ENCODE measurements at regions not wholly inside any gene's neighbourhood (a gene's known extent, or its start where the extent isn't known, plus 50 kb on each side); places are given as distances from the start of the nearest gene placed in this dataset.

- no peak overlapping the region for H3K27ac ChIP-seq
- TF ChIP-seq CTCF (IDR thresholded peaks at IDR 0.05) = no peak
- no peaks in the 10 kb centered on the region for H3K9me3 ChIP-seq (ENCODE audit: control insufficient read depth, low read length)
- H3K9ac ChIP-seq = no peak overlapping the region
- no peaks in the 10 kb centered on the region for H3K36me3 ChIP-seq (ENCODE audit: control insufficient read depth, insufficient read depth, low read length)
- no peak overlapping the region for H3K4me3 ChIP-seq (ENCODE audit: low read depth, low read length)
- H3K27me3 ChIP-seq (ENCODE audit: control insufficient read depth, insufficient read depth, low read length) = no peaks in the 10 kb centered on the region
- H3K4me1 ChIP-seq = no peaks in the 10 kb centered on the region
- no peaks in the 10 kb centered on the region for H3K79me2 ChIP-seq
- no peak overlapping the region for H2AFZ ChIP-seq
- no peak overlapping the region for H3K4me2 ChIP-seq (ENCODE audit: low read length)
Measured at GRCh38 chr11:109267293-109268095, 154.5 kb upstream of the C11orf87 start.

GRCh38 chr11:109275931-109276330, 146.1 kb upstream of the C11orf87 start:
- Histone ChIP-seq H2AFZ (no peak overlapping the region), H3K9ac (no peak overlapping the region), H3K4me1 (no peaks in the 10 kb centered on the region), H3K9me3 (ENCODE audit: control insufficient read depth, low read length) (no peaks in the 10 kb centered on the region), H3K4me2 (ENCODE audit: low read length) (no peak overlapping the region), H3K27ac (no peak overlapping the region), H3K27me3 (ENCODE audit: control insufficient read depth, insufficient read depth, low read length) (no peaks in the 10 kb centered on the region), H3K36me3 (ENCODE audit: control insufficient read depth, insufficient read depth, low read length) (no peaks in the 10 kb centered on the region), H3K79me2 (no peaks in the 10 kb centered on the region), H3K4me3 (ENCODE audit: low read depth, low read length) (no peak overlapping the region)
- no peak for TF ChIP-seq CTCF (IDR thresholded peaks at IDR 0.05)

GRCh38 chr11:109285465-109285864, 136.5 kb upstream of the C11orf87 start:
- H3K9me3 ChIP-seq (ENCODE audit: control insufficient read depth, low read length) = no peaks in the 10 kb centered on the region
- H2AFZ ChIP-seq = no peak overlapping the region
- no peak for TF ChIP-seq CTCF (IDR thresholded peaks at IDR 0.05)
- H3K4me3 ChIP-seq (ENCODE audit: low read depth, low read length) = no peak overlapping the region
- H3K27ac ChIP-seq = no peak overlapping the region
- H3K27me3 ChIP-seq (ENCODE audit: control insufficient read depth, insufficient read depth, low read length) = no peaks in the 10 kb centered on the region
- H3K4me2 ChIP-seq (ENCODE audit: low read length) = no peak overlapping the region
- H3K4me1 ChIP-seq = no peaks in the 10 kb centered on the region
- no peak overlapping the region for H3K9ac ChIP-seq
- H3K36me3 ChIP-seq (ENCODE audit: control insufficient read depth, insufficient read depth, low read length) = no peaks in the 10 kb centered on the region
- H3K79me2 ChIP-seq = no peaks in the 10 kb centered on the region

GRCh38 chr11:109291553-109291952, 130.4 kb upstream of the C11orf87 start:
- no peak overlapping the region for H3K9ac ChIP-seq
- H3K27ac ChIP-seq = no peak overlapping the region
- no peaks in the 10 kb centered on the region for H3K79me2 ChIP-seq
- H3K36me3 ChIP-seq (ENCODE audit: control insufficient read depth, insufficient read depth, low read length) = no peaks in the 10 kb centered on the region
- H2AFZ ChIP-seq = no peak overlapping the region
- no peak overlapping the region for H3K4me3 ChIP-seq (ENCODE audit: low read depth, low read length)
- H3K9me3 ChIP-seq (ENCODE audit: control insufficient read depth, low read length) = no peaks in the 10 kb centered on the region
- H3K4me1 ChIP-seq = no peaks in the 10 kb centered on the region
- H3K4me2 ChIP-seq (ENCODE audit: low read length) = no peak overlapping the region
- H3K27me3 ChIP-seq (ENCODE audit: control insufficient read depth, insufficient read depth, low read length) = no peaks in the 10 kb centered on the region
- TF ChIP-seq CTCF (IDR thresholded peaks at IDR 0.05) = no peak

- Histone ChIP-seq H3K9me3 (ENCODE audit: control insufficient read depth, low read length) (no peaks in the 10 kb centered on the region), H3K79me2 (no peaks in the 10 kb centered on the region), H3K36me3 (ENCODE audit: control insufficient read depth, insufficient read depth, low read length) (no peaks in the 10 kb centered on the region), H3K27me3 (ENCODE audit: control insufficient read depth, insufficient read depth, low read length) (no peaks in the 10 kb centered on the region), H3K4me1 (no peaks in the 10 kb centered on the region), H2AFZ (no peak overlapping the region), H3K9ac (no peak overlapping the region), H3K4me2 (ENCODE audit: low read length) (no peak overlapping the region), H3K27ac (no peak overlapping the region), H3K4me3 (ENCODE audit: low read depth, low read length) (no peak overlapping the region)
- TF ChIP-seq CTCF (IDR thresholded peaks at IDR 0.05) = no peak
Measured at GRCh38 chr11:109298865-109299264, 123.1 kb upstream of the C11orf87 start.
